ENCODE measurements at regions not wholly inside any gene's neighbourhood (a gene's known extent, or its start where the extent isn't known, plus 50 kb on each side); places are given as distances from the start of the nearest gene placed in this dataset.

DNA sequence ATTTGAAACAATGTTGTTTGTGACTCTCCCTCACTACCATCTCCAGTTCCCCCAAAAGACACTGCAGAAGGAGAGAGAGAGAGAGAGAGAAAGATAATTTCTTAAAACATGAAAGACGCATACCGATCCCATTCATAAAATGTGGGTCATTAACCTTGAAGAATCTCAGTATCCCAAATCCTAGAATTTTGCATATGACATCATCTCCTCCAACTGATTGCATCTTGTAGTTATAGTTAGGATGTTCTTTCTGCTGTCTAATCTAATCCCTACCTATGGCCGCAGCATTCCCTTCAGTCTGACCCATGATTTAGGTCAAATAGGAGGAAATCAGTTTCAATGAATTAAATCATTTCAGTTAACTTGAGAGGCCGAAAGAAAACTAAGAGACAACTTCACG lies 142.4 kb upstream of the ETS2 start:
- Histone ChIP-seq H3K27ac (ENCODE audit: extremely low read depth, low read depth, low read length) (no peak overlapping the region), H3K4me3 (ENCODE audit: low read depth, low read length) (no peak overlapping the region), H3K9me3 (ENCODE audit: control insufficient read depth, insufficient read depth, low read depth, low read length) (no peaks in the 10 kb centered on the region), H3K4me1 (ENCODE audit: control insufficient read depth, insufficient read depth, low read length) (peaks cover 3% of the 10 kb centered on the region; the same call in 1 of the 2 replicates), H3K36me3 (ENCODE audit: control insufficient read depth in 2 of 2, insufficient read depth in 1 of 2, low read length in 2 of 2) (no peaks in the 10 kb centered on the region)
- POLR2A ChIA-PET, result no interaction called here
- CTCF ChIA-PET, result no interaction called here
- TF ChIP-seq, protein P1, sequence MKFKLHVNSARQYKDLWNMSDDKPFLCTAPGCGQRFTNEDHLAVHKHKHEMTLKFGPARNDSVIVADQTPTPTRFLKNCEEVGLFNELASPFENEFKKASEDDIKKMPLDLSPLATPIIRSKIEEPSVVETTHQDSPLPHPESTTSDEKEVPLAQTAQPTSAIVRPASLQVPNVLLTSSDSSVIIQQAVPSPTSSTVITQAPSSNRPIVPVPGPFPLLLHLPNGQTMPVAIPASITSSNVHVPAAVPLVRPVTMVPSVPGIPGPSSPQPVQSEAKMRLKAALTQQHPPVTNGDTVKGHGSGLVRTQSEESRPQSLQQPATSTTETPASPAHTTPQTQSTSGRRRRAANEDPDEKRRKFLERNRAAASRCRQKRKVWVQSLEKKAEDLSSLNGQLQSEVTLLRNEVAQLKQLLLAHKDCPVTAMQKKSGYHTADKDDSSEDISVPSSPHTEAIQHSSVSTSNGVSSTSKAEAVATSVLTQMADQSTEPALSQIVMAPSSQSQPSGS (tag by site-specific recombination; IDR thresholded peaks at IDR 0.05; ENCODE audit: low read depth), result peak; percentile 72; the same call in 1 of the 2 replicates
- no peak for TF ChIP-seq ZNF184 (tag by site-specific recombination; IDR thresholded peaks at IDR 0.05)

DNA sequence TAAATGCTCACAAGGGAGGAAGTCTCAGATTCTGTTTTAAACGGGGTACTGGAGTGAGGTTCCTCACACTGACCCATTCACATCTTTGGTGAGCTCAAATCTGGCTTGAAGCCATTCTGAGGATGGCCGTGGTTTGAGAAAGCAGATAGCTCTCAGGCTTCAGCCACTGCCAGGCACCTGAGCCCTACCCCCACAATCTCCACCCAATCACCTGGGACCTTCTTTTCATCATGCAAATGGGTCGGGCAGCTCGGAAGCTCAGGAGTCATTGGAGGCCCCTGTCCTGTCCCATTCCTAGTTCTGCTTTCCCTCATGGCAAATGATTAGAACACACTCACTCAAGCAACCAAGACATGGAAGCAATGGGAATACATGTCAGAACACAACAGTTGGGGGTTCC lies 141.4 kb upstream of the ETS2 start:
- ChIA-PET CTCF (interaction anchor here (0.6 kb wide), 2 partner anchors 455 to 785 kb away, joined by 3 read pairs; no protein-coding TSS in a partner anchor), POLR2A (no interaction called here)
- Histone ChIP-seq H3K4me1 (ENCODE audit: control insufficient read depth, insufficient read depth, low read length) (peaks cover 3% of the 10 kb centered on the region; the same call in 1 of the 2 replicates), H3K4me3 (ENCODE audit: low read depth, low read length) (no peak overlapping the region), H3K27ac (ENCODE audit: extremely low read depth, low read depth, low read length) (no peak overlapping the region), H3K36me3 (ENCODE audit: control insufficient read depth in 2 of 2, insufficient read depth in 1 of 2, low read length in 2 of 2) (no peaks in the 10 kb centered on the region), H3K9me3 (ENCODE audit: control insufficient read depth, insufficient read depth, low read depth, low read length) (no peaks in the 10 kb centered on the region)
- TF ChIP-seq HOXC10 (CRISPR knock-in tag; IDR thresholded peaks at IDR 0.05) (no peak), ZNF561 (tag by site-specific recombination; IDR thresholded peaks at IDR 0.05; ENCODE audit: borderline replicate concordance) (no peak)

DNA sequence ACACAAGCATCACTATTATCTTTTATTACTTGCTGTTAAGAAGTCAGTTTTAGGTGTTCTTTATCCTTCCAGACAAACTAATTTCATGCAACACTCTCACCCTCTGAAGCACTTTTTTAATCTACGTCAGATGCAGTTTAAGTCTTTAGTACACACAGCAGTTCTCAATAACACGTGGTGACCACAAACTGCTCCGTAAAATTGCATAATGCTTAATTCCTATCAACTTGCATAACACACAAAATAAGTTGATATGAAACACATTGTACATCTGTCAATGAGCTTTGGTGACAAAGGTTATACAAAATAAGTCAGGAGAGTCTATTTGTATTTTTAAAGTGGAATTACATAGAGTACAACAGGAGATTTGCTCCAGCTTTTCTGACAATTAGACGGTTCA lies 140.9 kb upstream of the ETS2 start:
- no peak overlapping the region for H3K4me3 ChIP-seq (ENCODE audit: low read depth, low read length)
- H3K9me3 ChIP-seq (ENCODE audit: control insufficient read depth, insufficient read depth, low read depth, low read length), result no peaks in the 10 kb centered on the region
- H3K36me3 ChIP-seq (ENCODE audit: control insufficient read depth in 2 of 2, insufficient read depth in 1 of 2, low read length in 2 of 2), result no peaks in the 10 kb centered on the region
- H3K27ac ChIP-seq (ENCODE audit: extremely low read depth, low read depth, low read length), result no peak overlapping the region
- peaks cover 3% of the 10 kb centered on the region; the same call in 1 of the 2 replicates for H3K4me1 ChIP-seq (ENCODE audit: control insufficient read depth, insufficient read depth, low read length)
- ChIA-PET CTCF (no interaction called here), POLR2A (no interaction called here)
- TF ChIP-seq ZNF184 (tag by site-specific recombination; IDR thresholded peaks at IDR 0.05), result no peak
- no peak for TF ChIP-seq ZFP37 (tag by site-specific recombination; IDR thresholded peaks at IDR 0.05)
- TF ChIP-seq MZF1 (tag by site-specific recombination; IDR thresholded peaks at IDR 0.05; ENCODE audit: borderline replicate concordance), result no peak
- TF ChIP-seq, protein P2, sequence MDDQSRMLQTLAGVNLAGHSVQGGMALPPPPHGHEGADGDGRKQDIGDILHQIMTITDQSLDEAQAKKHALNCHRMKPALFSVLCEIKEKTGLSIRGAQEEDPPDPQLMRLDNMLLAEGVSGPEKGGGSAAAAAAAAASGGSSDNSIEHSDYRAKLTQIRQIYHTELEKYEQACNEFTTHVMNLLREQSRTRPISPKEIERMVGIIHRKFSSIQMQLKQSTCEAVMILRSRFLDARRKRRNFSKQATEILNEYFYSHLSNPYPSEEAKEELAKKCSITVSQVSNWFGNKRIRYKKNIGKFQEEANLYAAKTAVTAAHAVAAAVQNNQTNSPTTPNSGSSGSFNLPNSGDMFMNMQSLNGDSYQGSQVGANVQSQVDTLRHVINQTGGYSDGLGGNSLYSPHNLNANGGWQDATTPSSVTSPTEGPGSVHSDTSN (CRISPR knock-in tag; IDR thresholded peaks at IDR 0.05), result no peak
- no peak for TF ChIP-seq ZNF610 (tag by site-specific recombination; IDR thresholded peaks at IDR 0.05; ENCODE audit: borderline replicate concordance)
- TF ChIP-seq ZNF366 (tag by site-specific recombination; conservative IDR thresholded peaks at IDR 0.05), result no peak
- no peak for TF ChIP-seq ZNF16 (tag by site-specific recombination; IDR thresholded peaks at IDR 0.05; ENCODE audit: low read depth)
- no peak for TF ChIP-seq REPIN1 (tag by site-specific recombination; IDR thresholded peaks at IDR 0.05; ENCODE audit: low read depth)
- no peak for TF ChIP-seq BCL11A (tag by site-specific recombination; IDR thresholded peaks at IDR 0.05; ENCODE audit: low read depth)
- TF ChIP-seq ZNF776 (tag by site-specific recombination; IDR thresholded peaks at IDR 0.05; ENCODE audit: borderline replicate concordance), result no peak
- no peak for TF ChIP-seq ZNF843 (tag by site-specific recombination; IDR thresholded peaks at IDR 0.05)
- TF ChIP-seq ZSCAN23 (tag by site-specific recombination; IDR thresholded peaks at IDR 0.05), result no peak
- TF ChIP-seq, protein P3, sequence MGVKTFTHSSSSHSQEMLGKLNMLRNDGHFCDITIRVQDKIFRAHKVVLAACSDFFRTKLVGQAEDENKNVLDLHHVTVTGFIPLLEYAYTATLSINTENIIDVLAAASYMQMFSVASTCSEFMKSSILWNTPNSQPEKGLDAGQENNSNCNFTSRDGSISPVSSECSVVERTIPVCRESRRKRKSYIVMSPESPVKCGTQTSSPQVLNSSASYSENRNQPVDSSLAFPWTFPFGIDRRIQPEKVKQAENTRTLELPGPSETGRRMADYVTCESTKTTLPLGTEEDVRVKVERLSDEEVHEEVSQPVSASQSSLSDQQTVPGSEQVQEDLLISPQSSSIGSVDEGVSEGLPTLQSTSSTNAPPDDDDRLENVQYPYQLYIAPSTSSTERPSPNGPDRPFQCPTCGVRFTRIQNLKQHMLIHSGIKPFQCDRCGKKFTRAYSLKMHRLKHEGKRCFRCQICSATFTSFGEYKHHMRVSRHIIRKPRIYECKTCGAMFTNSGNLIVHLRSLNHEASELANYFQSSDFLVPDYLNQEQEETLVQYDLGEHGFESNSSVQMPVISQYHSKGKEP (tag by site-specific recombination; IDR thresholded peaks at IDR 0.05), result no peak
- TF ChIP-seq, protein P4, sequence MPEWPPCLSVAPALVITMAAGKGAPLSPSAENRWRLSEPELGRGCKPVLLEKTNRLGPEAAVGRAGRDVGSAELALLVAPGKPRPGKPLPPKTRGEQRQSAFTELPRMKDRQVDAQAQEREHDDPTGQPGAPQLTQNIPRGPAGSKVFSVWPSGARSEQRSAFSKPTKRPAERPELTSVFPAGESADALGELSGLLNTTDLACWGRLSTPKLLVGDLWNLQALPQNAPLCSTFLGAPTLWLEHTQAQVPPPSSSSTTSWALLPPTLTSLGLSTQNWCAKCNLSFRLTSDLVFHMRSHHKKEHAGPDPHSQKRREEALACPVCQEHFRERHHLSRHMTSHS (tag by site-specific recombination; IDR thresholded peaks at IDR 0.05), result no peak
- no peak for TF ChIP-seq GLIS1 (tag by site-specific recombination; IDR thresholded peaks at IDR 0.05)
- TF ChIP-seq ZNF585B (tag by site-specific recombination; IDR thresholded peaks at IDR 0.05), result no peak
- no peak for TF ChIP-seq ZNF202 (tag by site-specific recombination; IDR thresholded peaks at IDR 0.05; ENCODE audit: borderline replicate concordance)
